ENCODE measurements at regions not wholly inside any gene's neighbourhood (a gene's known extent, or its start where the extent isn't known, plus 50 kb on each side); places are given as distances from the start of the nearest gene placed in this dataset.

DNA sequence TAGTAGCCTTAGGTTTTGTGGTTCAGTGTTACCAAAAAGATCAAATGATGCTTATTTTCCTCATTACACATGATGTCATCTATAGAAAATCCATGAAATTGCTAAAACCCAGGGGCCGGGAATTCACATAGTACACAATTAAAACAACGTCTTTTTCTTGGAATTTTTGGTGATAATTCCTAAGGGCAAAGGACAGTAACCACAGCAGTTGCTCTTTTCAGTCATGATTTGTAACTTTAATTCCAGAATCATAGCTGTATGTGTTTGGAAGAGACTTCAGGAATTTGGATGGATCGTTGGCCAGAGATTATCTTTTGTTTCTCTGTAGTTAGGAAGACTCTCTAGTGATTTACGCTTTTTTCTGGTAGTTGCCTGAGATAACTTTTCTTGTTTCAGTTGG lies 748.7 kb downstream of the TLE4 start:
- no peaks in the 10 kb centered on the region for H3K27me3 Mint-ChIP-seq
- H3K4me3 Mint-ChIP-seq: no peak overlapping the region
- ATAC-seq (ENCODE audit: low read depth in 2 of 2) (no peak), DNase-seq (no peak)
- H3K36me3 Mint-ChIP-seq: peaks cover 0 to 4% of the 10 kb centered on the region in 2 donors
- no peaks in the 10 kb centered on the region for H3K9me3 Mint-ChIP-seq
- no peaks in the 10 kb centered on the region for H3K4me1 Mint-ChIP-seq
- no peak overlapping the region for H3K27ac Mint-ChIP-seq

GRCh38 chr9:80305136-80305535 lies 733.4 kb downstream of the TLE4 start:
- Mint-ChIP-seq H3K9me3 (peaks cover 0 to 2% (median 0%) of the 10 kb centered on the region in 7 donors), H3K4me3 (no peak overlapping the region), H3K27me3 (no peaks in the 10 kb centered on the region), H3K36me3 (peaks cover 12 to 14% of the 10 kb centered on the region in 2 donors), H3K27ac (no peak overlapping the region), H3K4me1 (peaks cover 5 to 13% (median 9%) of the 10 kb centered on the region in 3 donors)
- DNase-seq: no peak
- no peak for ATAC-seq (ENCODE audit: low read depth in 2 of 2)

DNA sequence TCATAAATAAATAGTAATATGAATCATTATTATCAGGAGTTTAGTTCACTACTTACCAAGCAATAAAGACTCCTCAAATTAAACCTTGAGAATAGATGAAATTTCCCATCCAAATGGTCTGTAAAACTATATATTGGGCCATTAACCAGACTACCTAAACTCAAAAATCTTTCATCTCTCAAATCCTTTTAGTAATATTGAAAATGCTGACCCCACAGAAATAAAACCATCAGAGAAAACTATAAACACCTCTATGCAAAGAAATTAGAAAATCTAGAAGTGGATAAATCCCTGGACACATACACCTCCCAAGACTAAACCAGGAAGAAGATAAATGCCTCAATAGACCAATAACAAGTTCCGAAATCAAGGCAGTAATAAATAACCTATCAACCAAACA lies 723.2 kb downstream of the TLE4 start:
- Mint-ChIP-seq H3K9me3 (peaks cover 5 to 52% (median 18%) of the 10 kb centered on the region in 7 donors), H3K27me3 (no peaks in the 10 kb centered on the region), H3K4me3 (peak overlapping the region in 1 of 8 donors; percentile 21), H3K4me1 (no peaks in the 10 kb centered on the region), H3K36me3 (peaks cover 1 to 28% of the 10 kb centered on the region in 2 donors), H3K27ac (no peak overlapping the region)
- ATAC-seq (ENCODE audit: low read depth in 2 of 2): no peak
- DNase-seq: no peak

GRCh38 chr9:80294318-80294717 lies 722.6 kb downstream of the TLE4 start:
- Mint-ChIP-seq H3K9me3 (peaks cover 5 to 52% (median 18%) of the 10 kb centered on the region in 7 donors), H3K4me1 (peaks cover 0 to 2% (median 0%) of the 10 kb centered on the region in 3 donors), H3K27ac (no peak overlapping the region), H3K27me3 (no peaks in the 10 kb centered on the region), H3K36me3 (peaks cover 4 to 28% of the 10 kb centered on the region in 2 donors), H3K4me3 (no peak overlapping the region)
- ATAC-seq (ENCODE audit: low read depth in 2 of 2) (no peak), DNase-seq (no peak)

DNA sequence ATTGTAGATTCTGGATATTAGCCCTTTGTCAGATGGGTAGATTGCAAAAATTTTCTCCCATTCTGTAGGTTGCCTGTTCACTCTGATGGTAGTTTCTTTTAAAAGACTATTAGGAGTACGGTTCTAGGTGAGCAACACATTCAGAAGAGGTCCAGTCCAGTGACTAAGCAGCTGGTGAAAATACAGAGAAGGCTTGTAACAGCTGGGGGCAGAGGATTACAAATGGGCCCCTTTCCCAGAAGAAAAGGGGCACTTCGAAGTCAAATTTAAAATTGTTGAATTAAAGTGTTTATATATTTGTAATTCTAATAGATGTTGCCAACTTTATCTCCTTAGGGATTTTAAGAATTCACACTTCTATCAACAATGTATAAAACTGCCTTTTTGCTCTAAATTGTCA lies 720.5 kb downstream of the TLE4 start:
- Mint-ChIP-seq H3K9me3 (peaks cover 2 to 41% (median 16%) of the 10 kb centered on the region in 7 donors), H3K27ac (no peak overlapping the region), H3K36me3 (peaks cover 8 to 19% of the 10 kb centered on the region in 2 donors), H3K4me1 (peaks cover 0 to 4% (median 0%) of the 10 kb centered on the region in 3 donors), H3K4me3 (no peak overlapping the region), H3K27me3 (no peaks in the 10 kb centered on the region)
- ATAC-seq (ENCODE audit: low read depth in 2 of 2) (no peak), DNase-seq (no peak)

GRCh38 chr9:80285326-80285725 lies 713.6 kb downstream of the TLE4 start:
- ATAC-seq (ENCODE audit: low read depth in 2 of 2) (no peak), DNase-seq (no peak)
- Mint-ChIP-seq H3K36me3 (peaks cover 8 to 18% of the 10 kb centered on the region in 2 donors), H3K9me3 (peaks cover 0 to 2% (median 0%) of the 10 kb centered on the region in 7 donors), H3K4me1 (peaks cover 0 to 4% (median 0%) of the 10 kb centered on the region in 3 donors), H3K27me3 (no peaks in the 10 kb centered on the region), H3K27ac (no peak overlapping the region), H3K4me3 (no peak overlapping the region)

GRCh38 chr9:80282766-80283165 lies 711.0 kb downstream of the TLE4 start:
- H3K27ac Mint-ChIP-seq: no peak overlapping the region
- peaks cover 0 to under 1% (median 0%) of the 10 kb centered on the region in 3 donors for H3K4me1 Mint-ChIP-seq
- DNase-seq (no peak), ATAC-seq (ENCODE audit: low read depth in 2 of 2) (no peak)
- H3K9me3 Mint-ChIP-seq: no peaks in the 10 kb centered on the region
- no peak overlapping the region for H3K4me3 Mint-ChIP-seq
- H3K27me3 Mint-ChIP-seq: no peaks in the 10 kb centered on the region
- H3K36me3 Mint-ChIP-seq: peaks cover 0 to 27% of the 10 kb centered on the region in 2 donors

- H3K4me3 Mint-ChIP-seq: peak overlapping the region in 1 of 8 donors; percentile 52
- no peak overlapping the region for H3K27ac Mint-ChIP-seq
- H3K9me3 Mint-ChIP-seq: peaks cover 6 to 76% (median 32%) of the 10 kb centered on the region in 7 donors
- no peak for DNase-seq
- no peaks in the 10 kb centered on the region for H3K27me3 Mint-ChIP-seq
- no peak for ATAC-seq (ENCODE audit: low read depth in 2 of 2)
- no peaks in the 10 kb centered on the region for H3K4me1 Mint-ChIP-seq
- peaks cover 40 to 48% of the 10 kb centered on the region in 2 donors for H3K36me3 Mint-ChIP-seq
Measured at GRCh38 chr9:80259079-80259478, 687.3 kb downstream of the TLE4 start.

DNA sequence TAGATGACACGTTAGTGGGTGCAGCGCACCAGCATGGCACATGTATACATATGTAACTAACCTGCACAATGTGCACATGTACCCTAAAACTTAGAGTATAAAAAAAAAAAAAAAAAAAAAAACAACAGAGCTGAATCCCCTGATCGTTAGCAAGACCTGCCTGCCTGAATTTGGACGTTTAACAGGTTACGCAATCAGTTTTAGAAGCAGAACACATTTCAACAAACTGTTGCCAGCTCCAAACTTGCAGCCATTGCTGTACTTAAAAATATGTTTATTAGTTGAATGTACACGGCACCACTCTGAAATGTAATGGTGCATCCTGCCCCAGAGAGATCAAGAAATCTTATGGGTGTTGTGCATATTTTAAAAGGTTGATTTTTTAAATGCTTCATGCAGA lies 680.0 kb downstream of the TLE4 start:
- Mint-ChIP-seq H3K4me1 (peaks cover 0 to 5% (median 4%) of the 10 kb centered on the region in 3 donors), H3K27ac (no peak overlapping the region), H3K36me3 (peaks cover 43 to 62% of the 10 kb centered on the region in 2 donors), H3K9me3 (peaks cover 5 to 57% (median 21%) of the 10 kb centered on the region in 7 donors), H3K4me3 (no peak overlapping the region), H3K27me3 (no peaks in the 10 kb centered on the region)
- ATAC-seq (ENCODE audit: low read depth in 2 of 2): no peak
- no peak for DNase-seq

- Mint-ChIP-seq H3K36me3 (peaks cover 0 to 30% of the 10 kb centered on the region in 2 donors), H3K27ac (peak overlapping the region in 2 of 6 donors; percentile 30 to 78), H3K27me3 (no peaks in the 10 kb centered on the region), H3K4me3 (no peak overlapping the region), H3K9me3 (peaks cover 0 to 46% (median 15%) of the 10 kb centered on the region in 7 donors), H3K4me1 (peaks cover 13 to 42% (median 14%) of the 10 kb centered on the region in 3 donors)
- ATAC-seq (ENCODE audit: low read depth in 2 of 2) (no peak), DNase-seq (no peak)
Measured at GRCh38 chr9:80242022-80242421, 670.3 kb downstream of the TLE4 start.

DNA sequence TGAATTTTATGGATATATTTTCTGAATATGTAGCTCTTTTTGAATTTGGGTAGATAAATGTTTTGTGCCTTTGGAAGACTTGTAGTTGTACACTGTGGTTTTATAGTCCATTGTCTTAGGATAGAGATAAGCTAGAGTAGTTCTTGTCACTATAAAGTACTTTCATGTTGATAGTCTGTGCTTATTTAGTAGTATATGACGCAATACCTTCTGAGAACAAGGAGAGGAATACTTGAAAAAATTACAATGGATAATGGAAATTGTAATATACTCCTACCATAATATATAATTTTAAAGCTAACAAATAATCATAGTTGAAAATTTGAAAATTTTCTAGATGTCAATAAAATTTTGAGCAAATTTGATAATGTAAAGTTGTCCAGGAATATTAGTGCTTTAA lies 664.0 kb downstream of the TLE4 start:
- Mint-ChIP-seq H3K4me1 (peaks cover 48 to 71% (median 57%) of the 10 kb centered on the region in 3 donors), H3K27me3 (no peaks in the 10 kb centered on the region), H3K36me3 (peaks cover 12% of the 10 kb centered on the region in 2 donors), H3K9me3 (peaks cover 0 to 30% (median 10%) of the 10 kb centered on the region in 7 donors), H3K4me3 (peak overlapping the region in 4 of 8 donors; percentile 44 to 71 (median 56)), H3K27ac (peak overlapping the region in 5 of 6 donors; percentile 17 to 85 (median 78))
- ATAC-seq (ENCODE audit: low read depth in 2 of 2): no peak
- no peak for DNase-seq

- Mint-ChIP-seq H3K4me1 (peaks cover 45 to 64% (median 56%) of the 10 kb centered on the region in 3 donors), H3K4me3 (peak overlapping the region; percentile 71 to 93 (median 84)), H3K9me3 (peaks cover 0 to 30% (median 8%) of the 10 kb centered on the region in 7 donors), H3K36me3 (peaks cover 12% of the 10 kb centered on the region in 2 donors), H3K27ac (peak overlapping the region in 5 of 6 donors; percentile 31 to 96 (median 85)), H3K27me3 (no peaks in the 10 kb centered on the region)
- DNase-seq: no peak
- ATAC-seq (ENCODE audit: low read depth in 2 of 2): no peak
Measured at GRCh38 chr9:80233906-80234305, 662.1 kb downstream of the TLE4 start.

- peak overlapping the region; percentile 81 to 96 (median 89) for H3K27ac Mint-ChIP-seq
- no peak for DNase-seq
- H3K4me3 Mint-ChIP-seq: peak overlapping the region; percentile 71 to 93 (median 84)
- no peaks in the 10 kb centered on the region for H3K27me3 Mint-ChIP-seq
- H3K4me1 Mint-ChIP-seq: peaks cover 40 to 64% (median 52%) of the 10 kb centered on the region in 3 donors
- no peak for ATAC-seq (ENCODE audit: low read depth in 2 of 2)
- H3K36me3 Mint-ChIP-seq: peaks cover 12% of the 10 kb centered on the region in 2 donors
- peaks cover 0 to 30% (median 8%) of the 10 kb centered on the region in 7 donors for H3K9me3 Mint-ChIP-seq
Measured at GRCh38 chr9:80233102-80233843, 661.5 kb downstream of the TLE4 start.

Measured in naive B cell (primary cell).